ENCODE measurements at regions not wholly inside any gene's neighbourhood (a gene's known extent, or its start where the extent isn't known, plus 50 kb on each side); places are given as distances from the start of the nearest gene placed in this dataset.

DNA sequence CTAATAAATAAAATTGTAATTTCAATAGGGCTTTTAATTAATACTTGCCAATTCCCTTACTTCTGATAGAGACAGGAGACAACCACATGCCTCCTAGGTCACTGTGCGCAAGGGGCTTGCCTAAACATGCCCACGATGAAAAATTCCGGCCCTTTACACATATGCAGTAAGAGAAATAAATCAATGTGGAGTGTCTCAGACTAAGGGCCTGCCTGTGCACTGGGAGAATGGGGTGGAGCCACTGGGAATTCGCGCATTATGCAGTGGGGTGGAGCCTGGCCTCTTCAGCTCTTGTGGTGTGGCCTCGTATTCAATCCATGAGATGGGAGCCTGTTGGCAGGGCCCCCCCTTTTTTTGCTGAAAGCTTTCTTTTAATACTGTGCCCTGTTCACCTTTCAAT, 484.5 kb downstream of the PDGFC start:
- TF ChIP-seq CTCF (IDR thresholded peaks at IDR 0.05) (no peak), POLR2A (IDR thresholded peaks at IDR 0.05) (no peak)

All from lower leg skin (tissue), 3 donors.